Activated T-helper 1 cell treated with anti-CD3 and anti-CD28 coated beads, Interleukin-12 subunit alpha, Interleukin-12 subunit beta, Interleukin-2, Interleukin-4 antibody, amounts not matched to agents 30 ng/mL and 10 ng/mL and 1 ng/mL, durations not matched to agents 14 hours and 24 hours and 36 hours (primary cell): ENCODE measurements at regions not wholly inside any gene's neighbourhood (a gene's known extent, or its start where the extent isn't known, plus 50 kb on each side); places are given as distances from the start of the nearest gene placed in this dataset.
"Not testable (repeated sequence)": the region's sequence is repeated elsewhere in the genome, so short reads cannot be mapped to it uniquely, and the experiment has no call there.

Source experiments
- DNase-seq: peaks from one replicate; pipeline ENCODE4 v3.0.0; 2021; ENCODE audit warnings: low spot score
- H3K27ac Mint-ChIP-seq: one replicate; pipeline ENCODE4 v1.8.0; 2021; ENCODE audit warnings: mild to moderate bottlenecking, mixed read lengths
- H3K27me3 Mint-ChIP-seq: one replicate; pipeline ENCODE4 v1.8.0; 2022; ENCODE audit warnings: mild to moderate bottlenecking, moderate library complexity, mixed read lengths; ENCODE audit not compliant: insufficient read depth
- H3K36me3 Mint-ChIP-seq: one replicate; pipeline ENCODE4 v1.8.0; 2021; ENCODE audit warnings: low read depth, mixed read lengths
- H3K4me1 Mint-ChIP-seq: one replicate; pipeline ENCODE4 v1.8.0; 2021; ENCODE audit warnings: low read depth, mixed read lengths
- H3K4me3 Mint-ChIP-seq: one replicate; pipeline ENCODE4 v1.8.0; 2021; ENCODE audit warnings: mild to moderate bottlenecking, moderate library complexity, mixed read lengths
- H3K9me3 Mint-ChIP-seq: one replicate; pipeline ENCODE4 v1.8.0; 2021; ENCODE audit warnings: mixed read lengths
- intact Hi-C: fragments of 100-400 bp; cut with micrococcal nuclease; formaldehyde crosslinking; loops from one replicate; pipeline ENCODE4 v1.15.1; 2024

- H3K9me3 Mint-ChIP-seq, DNase-seq, H3K36me3 Mint-ChIP-seq, H3K4me3 Mint-ChIP-seq, H3K4me1 Mint-ChIP-seq, intact Hi-C loops, H3K27ac Mint-ChIP-seq: not testable (repeated sequence)
- peaks cover 19% of the 10 kb centered on the region for H3K27me3 Mint-ChIP-seq
Observed at GRCh38 chr1:148344651-148345050, 138.5 kb downstream of the PPIAL4G start.

GRCh38 chr1:148341729-148342128 lies 141.4 kb downstream of the PPIAL4G start:
- H3K4me3 Mint-ChIP-seq, DNase-seq, H3K4me1 Mint-ChIP-seq, H3K36me3 Mint-ChIP-seq, H3K27ac Mint-ChIP-seq, intact Hi-C loops, H3K9me3 Mint-ChIP-seq: not testable (repeated sequence)
- H3K27me3 Mint-ChIP-seq = peaks cover 18% of the 10 kb centered on the region

GRCh38 chr1:148336121-148336918 lies 146.8 kb downstream of the PPIAL4G start:
- intact Hi-C loops = loop anchor here (10.0 kb wide), 1 partner anchor 1092 kb away; the partner anchor contains the start of gene CHD1L
- not testable (repeated sequence) for H3K27ac Mint-ChIP-seq, H3K9me3 Mint-ChIP-seq, DNase-seq, H3K4me3 Mint-ChIP-seq, H3K36me3 Mint-ChIP-seq
- Mint-ChIP-seq H3K27me3 (peaks cover 26% of the 10 kb centered on the region), H3K4me1 (peaks cover 39% of the 10 kb centered on the region)

GRCh38 chr1:148334339-148335130 lies 148.6 kb downstream of the PPIAL4G start:
- Mint-ChIP-seq H3K4me3 (peak overlapping the region; percentile 92), H3K36me3 (no peaks in the 10 kb centered on the region), H3K27ac (peak overlapping the region; percentile 99), H3K4me1 (peaks cover 39% of the 10 kb centered on the region), H3K9me3 (no peaks in the 10 kb centered on the region), H3K27me3 (peaks cover 30% of the 10 kb centered on the region)
- peak; percentile 64 for DNase-seq
- intact Hi-C loops = loop anchor here (1.0 to 10.0 kb wide), 7 partner anchors 16 to 1250 kb away; partner anchors contain the start of gene CHD1L

GRCh38 chr1:148333875-148334338 lies 149.2 kb downstream of the PPIAL4G start:
- Mint-ChIP-seq H3K27ac (peak overlapping the region; percentile 99), H3K27me3 (peaks cover 26% of the 10 kb centered on the region), H3K36me3 (no peaks in the 10 kb centered on the region), H3K9me3 (no peaks in the 10 kb centered on the region), H3K4me3 (peak overlapping the region; percentile 92), H3K4me1 (peaks cover 35% of the 10 kb centered on the region)
- no peak for DNase-seq
- intact Hi-C loops = loop anchor here (1.0 to 10.0 kb wide), 6 partner anchors 16 to 1089 kb away; partner anchors contain the start of gene CHD1L

GRCh38 chr1:148328884-148329283 lies 154.2 kb downstream of the PPIAL4G start:
- H3K36me3 Mint-ChIP-seq = no peaks in the 10 kb centered on the region
- H3K4me3 Mint-ChIP-seq = no peak overlapping the region
- H3K4me1 Mint-ChIP-seq = peaks cover 4% of the 10 kb centered on the region
- DNase-seq = no peak
- intact Hi-C loops = no loop called here
- no peak overlapping the region for H3K27ac Mint-ChIP-seq
- peaks cover 7% of the 10 kb centered on the region for H3K9me3 Mint-ChIP-seq
- H3K27me3 Mint-ChIP-seq = peaks cover 11% of the 10 kb centered on the region

- H3K9me3 Mint-ChIP-seq, H3K4me3 Mint-ChIP-seq, intact Hi-C loops, H3K36me3 Mint-ChIP-seq, H3K27ac Mint-ChIP-seq, DNase-seq, H3K4me1 Mint-ChIP-seq: not testable (repeated sequence)
- H3K27me3 Mint-ChIP-seq = peaks cover 13% of the 10 kb centered on the region
Observed at GRCh38 chr1:148325031-148325430, 158.1 kb downstream of the PPIAL4G start.

GRCh38 chr1:148324465-148324864 lies 158.6 kb downstream of the PPIAL4G start:
- H3K9me3 Mint-ChIP-seq, H3K27ac Mint-ChIP-seq, intact Hi-C loops, H3K4me1 Mint-ChIP-seq, H3K36me3 Mint-ChIP-seq, H3K4me3 Mint-ChIP-seq, DNase-seq: not testable (repeated sequence)
- H3K27me3 Mint-ChIP-seq = peaks cover 16% of the 10 kb centered on the region

GRCh38 chr1:148320079-148320478 lies 163.0 kb downstream of the PPIAL4G start:
- peaks cover 27% of the 10 kb centered on the region for H3K27me3 Mint-ChIP-seq
- H3K4me3 Mint-ChIP-seq, DNase-seq, H3K27ac Mint-ChIP-seq, intact Hi-C loops, H3K36me3 Mint-ChIP-seq, H3K9me3 Mint-ChIP-seq: not testable (repeated sequence)
- peaks cover 38% of the 10 kb centered on the region for H3K4me1 Mint-ChIP-seq

GRCh38 chr1:148318904-148319242 lies 164.2 kb downstream of the PPIAL4G start:
- peak overlapping the region; percentile 86 for H3K27ac Mint-ChIP-seq

GRCh38 chr1:148318123-148318903 lies 164.8 kb downstream of the PPIAL4G start:
- Mint-ChIP-seq H3K27me3 (peaks cover 32% of the 10 kb centered on the region), H3K4me3 (peak overlapping the region; percentile 89), H3K36me3 (peaks cover 1% of the 10 kb centered on the region), H3K4me1 (peaks cover 41% of the 10 kb centered on the region), H3K9me3 (peaks cover 6% of the 10 kb centered on the region), H3K27ac (peak overlapping the region; percentile 86)
- intact Hi-C loops = loop anchor here (1.0 to 2.0 kb wide), 2 partner anchors 16 kb away; no protein-coding TSS in a partner anchor
- peak; percentile 73 for DNase-seq

More at GRCh38 chr1:148318904-148319242, 164.2 kb downstream of the PPIAL4G start:
- peaks cover 3% of the 10 kb centered on the region for H3K9me3 Mint-ChIP-seq
- no peak for DNase-seq
- peaks cover 41% of the 10 kb centered on the region for H3K4me1 Mint-ChIP-seq
- H3K4me3 Mint-ChIP-seq = peak overlapping the region; percentile 89
- H3K27me3 Mint-ChIP-seq = peaks cover 30% of the 10 kb centered on the region
- peaks cover 3% of the 10 kb centered on the region for H3K36me3 Mint-ChIP-seq
- intact Hi-C loops = loop anchor here (1.0 to 2.0 kb wide), 2 partner anchors 15 to 16 kb away; no protein-coding TSS in a partner anchor

GRCh38 chr1:148317288-148317985 lies 165.4 kb upstream of the NBPF11 start:
- Mint-ChIP-seq H3K4me3 (peak overlapping the region; percentile 89), H3K9me3 (peaks cover 7% of the 10 kb centered on the region), H3K36me3 (peaks cover 1% of the 10 kb centered on the region), H3K4me1 (peaks cover 41% of the 10 kb centered on the region), H3K27me3 (peaks cover 33% of the 10 kb centered on the region), H3K27ac (no peak overlapping the region)
- intact Hi-C loops = no loop called here
- DNase-seq = no peak
